22Rv1 (cell line): ENCODE measurements at regions not wholly inside any gene's neighbourhood (a gene's known extent, or its start where the extent isn't known, plus 50 kb on each side); places are given as distances from the start of the nearest gene placed in this dataset.

Experiments used
- ZFX ChIP-seq: fragments of 450-650 bp; IDR thresholded peaks from 2 replicates; pipeline ENCODE4 v1.6.1; 2017; ENCODE audit warnings: antibody characterized with exemption, borderline replicate concordance
- TF ChIP-seq, protein P1 (sequence below): fragments of 450-650 bp; IDR thresholded peaks from 2 replicates; pipeline ENCODE4 v1.5.1; 2017; ENCODE audit warnings: mild to moderate bottlenecking

DNA sequence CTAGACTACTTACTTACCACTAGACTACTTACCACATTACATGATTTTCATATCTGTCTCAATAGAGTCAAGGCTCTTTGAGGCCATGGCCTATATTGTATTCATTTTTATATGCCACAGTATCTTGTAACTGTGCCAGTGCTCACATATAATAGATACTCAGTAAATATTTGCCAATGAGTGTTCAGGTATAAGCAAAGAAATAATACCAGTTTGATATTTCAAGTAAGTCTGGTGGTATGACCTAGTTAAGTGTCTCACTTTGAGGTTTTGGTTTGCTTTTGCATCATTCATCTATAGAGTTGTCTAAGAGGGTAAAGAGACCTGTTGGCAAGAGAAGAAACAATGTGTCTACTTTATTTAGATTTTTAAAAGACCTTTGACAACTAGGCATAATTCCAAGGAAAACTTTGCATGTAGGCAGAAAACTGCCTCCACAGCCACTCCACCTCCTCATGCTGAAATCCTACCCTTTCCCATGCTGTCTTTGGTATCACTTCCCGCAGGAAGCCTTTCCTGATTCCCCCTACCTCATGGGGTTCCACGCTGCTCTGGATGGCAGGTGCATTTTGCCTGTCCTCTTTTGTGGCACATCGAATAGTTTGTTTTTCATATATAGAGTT lies 91.3 kb upstream of the KLHL13 start:
- TF ChIP-seq, protein P1, sequence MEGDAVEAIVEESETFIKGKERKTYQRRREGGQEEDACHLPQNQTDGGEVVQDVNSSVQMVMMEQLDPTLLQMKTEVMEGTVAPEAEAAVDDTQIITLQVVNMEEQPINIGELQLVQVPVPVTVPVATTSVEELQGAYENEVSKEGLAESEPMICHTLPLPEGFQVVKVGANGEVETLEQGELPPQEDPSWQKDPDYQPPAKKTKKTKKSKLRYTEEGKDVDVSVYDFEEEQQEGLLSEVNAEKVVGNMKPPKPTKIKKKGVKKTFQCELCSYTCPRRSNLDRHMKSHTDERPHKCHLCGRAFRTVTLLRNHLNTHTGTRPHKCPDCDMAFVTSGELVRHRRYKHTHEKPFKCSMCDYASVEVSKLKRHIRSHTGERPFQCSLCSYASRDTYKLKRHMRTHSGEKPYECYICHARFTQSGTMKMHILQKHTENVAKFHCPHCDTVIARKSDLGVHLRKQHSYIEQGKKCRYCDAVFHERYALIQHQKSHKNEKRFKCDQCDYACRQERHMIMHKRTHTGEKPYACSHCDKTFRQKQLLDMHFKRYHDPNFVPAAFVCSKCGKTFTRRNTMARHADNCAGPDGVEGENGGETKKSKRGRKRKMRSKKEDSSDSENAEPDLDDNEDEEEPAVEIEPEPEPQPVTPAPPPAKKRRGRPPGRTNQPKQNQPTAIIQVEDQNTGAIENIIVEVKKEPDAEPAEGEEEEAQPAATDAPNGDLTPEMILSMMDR = no peak
- TF ChIP-seq ZFX = no peak
